HPDE6-E6E7 (cell line): ENCODE measurements at regions not wholly inside any gene's neighbourhood (a gene's known extent, or its start where the extent isn't known, plus 50 kb on each side); places are given as distances from the start of the nearest gene placed in this dataset.
"Not testable (repeated sequence)": the region's sequence is repeated elsewhere in the genome, so short reads cannot be mapped to it uniquely, and the experiment has no call there.

Experiments
- DNase-seq: peaks from one replicate; pipeline ENCODE4 v3.0.0; 2011; ENCODE audit warnings: missing footprints; ENCODE audit errors: extremely low spot score

DNA sequence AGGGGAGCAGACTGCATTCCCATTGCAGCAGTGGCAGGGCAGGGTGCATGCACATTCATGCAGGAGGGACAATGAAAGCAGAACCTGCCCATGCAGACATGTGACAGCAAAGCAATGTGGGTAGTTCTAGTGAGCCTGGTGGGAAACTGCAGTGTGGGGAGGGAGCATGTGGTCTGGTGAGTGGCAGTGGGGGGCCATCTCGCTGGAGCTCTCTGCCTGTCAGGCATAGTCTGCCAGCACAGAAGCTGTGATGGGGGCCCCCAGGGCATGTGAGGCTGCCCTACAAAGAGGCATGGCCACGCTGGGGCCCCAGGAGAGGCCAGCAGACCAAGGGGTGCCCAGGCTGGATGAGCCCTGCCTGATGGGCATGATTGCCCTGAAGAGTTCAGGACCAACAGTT is 579.7 kb downstream of the PTPRC start:
- DNase-seq = no peak

DNA sequence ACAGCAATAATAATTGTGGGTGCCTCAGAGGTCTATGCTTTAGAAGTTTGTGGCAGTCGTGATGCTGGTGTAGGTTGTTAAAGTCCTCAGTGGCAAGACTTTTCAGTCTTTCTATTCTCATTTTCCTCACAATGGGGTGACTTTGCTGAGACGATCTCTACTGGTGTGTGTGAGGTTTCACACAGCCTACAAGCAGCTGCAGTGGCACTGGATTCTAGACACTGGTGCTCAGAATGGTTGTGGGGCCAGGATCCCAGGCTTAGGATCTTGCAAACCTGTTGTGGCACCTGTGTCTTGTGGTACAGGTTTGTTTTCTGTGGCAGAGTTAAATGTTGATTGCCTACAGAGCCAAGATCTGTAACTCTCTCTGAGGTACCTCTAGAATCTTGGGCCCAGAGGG is 581.2 kb downstream of the PTPRC start:
- no peak for DNase-seq

- no peak for DNase-seq
Observed at GRCh38 chr1:199221371-199222150, 582.7 kb downstream of the PTPRC start.

GRCh38 chr1:199223936-199224335 is 585.1 kb downstream of the PTPRC start:
- no peak for DNase-seq

DNA sequence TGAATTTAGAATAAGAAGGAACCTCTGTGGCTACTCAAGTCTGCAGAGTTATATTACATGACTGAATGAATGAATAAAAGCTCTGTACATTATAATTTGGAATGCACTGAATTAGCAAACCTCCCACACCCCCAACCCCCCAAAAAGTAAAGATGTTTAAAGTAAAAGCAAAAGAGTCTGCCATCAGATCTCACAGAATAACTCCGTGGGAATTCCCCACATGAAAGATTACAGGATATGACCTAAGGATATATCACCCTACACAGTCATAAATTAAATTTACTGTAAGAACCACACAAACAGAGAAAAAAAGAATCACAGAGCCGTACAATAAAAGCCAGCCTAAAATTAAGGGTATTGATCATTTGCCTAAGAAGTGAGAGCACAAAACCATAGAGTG is 587.3 kb downstream of the PTPRC start:
- DNase-seq = peak; percentile 7

- no peak for DNase-seq
Observed at GRCh38 chr1:199242147-199242546, 603.3 kb downstream of the PTPRC start.

GRCh38 chr1:199242601-199243000 is 603.8 kb downstream of the PTPRC start:
- DNase-seq = no peak

DNA sequence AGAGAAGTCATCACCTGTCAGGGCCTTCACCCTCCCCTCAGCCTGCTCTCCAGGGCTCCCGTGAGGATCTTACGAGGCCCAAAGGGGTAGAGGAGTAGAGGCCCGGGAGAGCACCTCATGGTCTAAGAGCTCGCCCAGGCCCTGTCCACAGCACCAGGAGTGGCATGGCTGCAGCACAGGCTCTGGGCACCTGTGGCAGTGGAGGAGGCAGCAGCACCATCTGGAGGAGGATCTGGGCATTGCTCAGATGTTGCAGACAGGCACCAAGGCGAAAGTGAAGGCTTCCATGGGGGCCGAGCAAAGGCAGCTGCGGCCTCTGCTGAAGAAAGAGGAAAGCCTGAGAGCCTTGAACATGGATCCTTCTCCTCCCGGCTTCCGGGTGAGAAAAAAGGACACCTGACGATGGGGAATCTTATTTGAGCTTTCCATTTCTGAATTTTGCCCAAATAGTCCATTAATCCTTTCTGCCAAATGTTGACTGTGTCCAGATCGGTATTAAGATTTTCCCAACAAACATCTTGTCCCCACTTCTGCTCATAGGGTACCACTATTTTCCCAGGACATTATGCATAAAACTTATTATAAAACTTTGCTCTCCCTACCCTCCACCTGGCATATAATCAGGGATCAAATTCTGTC is 604.7 kb downstream of the PTPRC start:
- peak; percentile 33 for DNase-seq

- no peak for DNase-seq
Observed at GRCh38 chr1:199245946-199246345, 607.1 kb downstream of the PTPRC start.

- no peak for DNase-seq
Observed at GRCh38 chr1:199246716-199247115, 607.9 kb downstream of the PTPRC start.

DNA sequence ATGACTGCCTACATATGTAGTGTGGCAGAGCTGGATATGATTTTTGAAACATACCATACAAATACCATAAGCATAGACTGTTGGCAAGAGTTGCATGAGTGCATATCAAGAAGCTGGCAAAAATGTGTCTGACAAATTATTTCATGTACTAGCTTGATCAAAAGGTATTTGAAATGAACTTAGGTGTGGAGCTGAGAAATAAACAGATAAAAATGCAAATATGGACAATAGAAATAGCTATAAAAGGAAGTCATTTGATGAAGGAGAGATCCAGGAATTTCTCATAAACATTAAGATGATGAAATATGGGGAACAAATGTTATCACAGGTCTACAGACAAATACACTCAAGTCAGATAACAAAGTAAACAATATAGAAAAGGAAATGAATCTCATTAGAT is 609.1 kb downstream of the PTPRC start:
- DNase-seq = no peak

GRCh38 chr1:199254040-199254439 is 615.2 kb downstream of the PTPRC start:
- DNase-seq = not testable (repeated sequence)

GRCh38 chr1:199261328-199261727 is 622.5 kb downstream of the PTPRC start:
- no peak for DNase-seq

GRCh38 chr1:199264283-199264682 is 625.4 kb downstream of the PTPRC start:
- no peak for DNase-seq

DNA sequence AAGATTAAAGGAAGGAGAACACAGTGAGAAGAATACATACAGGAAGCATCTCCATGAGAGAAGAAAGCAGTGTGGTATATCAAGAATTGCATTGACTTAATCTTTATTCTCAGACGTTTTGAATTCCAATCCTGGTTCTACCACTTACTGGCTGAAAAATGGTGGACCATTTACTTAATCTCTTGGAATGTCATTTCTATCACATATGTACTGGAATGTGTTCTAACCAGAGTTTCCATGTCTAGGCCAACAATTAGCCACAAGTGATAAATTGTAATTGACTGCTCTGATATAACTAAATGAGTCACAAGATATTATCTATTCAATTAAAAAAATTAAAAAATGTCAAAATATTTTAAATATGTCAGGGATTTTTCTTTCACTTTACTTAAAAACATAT is 626.1 kb downstream of the PTPRC start:
- no peak for DNase-seq

DNA sequence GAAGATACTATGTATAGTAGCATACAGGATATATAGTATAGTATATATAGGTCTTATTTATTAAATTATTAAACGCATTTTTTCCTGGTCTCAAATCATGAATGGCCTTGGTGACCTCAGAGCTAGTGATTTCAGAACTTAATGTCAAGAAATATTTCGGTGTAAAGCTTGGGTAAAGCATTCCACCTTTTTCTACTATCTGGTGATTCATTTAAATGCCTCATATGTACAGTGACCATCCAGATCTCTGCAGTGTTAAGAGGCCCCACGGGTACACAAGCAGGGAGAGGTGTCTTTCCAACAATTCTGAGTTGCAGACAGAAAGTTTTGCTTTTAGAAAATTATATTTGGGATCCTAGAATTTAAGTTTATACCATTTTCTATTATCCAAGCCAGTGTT is 626.5 kb downstream of the PTPRC start:
- no peak for DNase-seq

DNA sequence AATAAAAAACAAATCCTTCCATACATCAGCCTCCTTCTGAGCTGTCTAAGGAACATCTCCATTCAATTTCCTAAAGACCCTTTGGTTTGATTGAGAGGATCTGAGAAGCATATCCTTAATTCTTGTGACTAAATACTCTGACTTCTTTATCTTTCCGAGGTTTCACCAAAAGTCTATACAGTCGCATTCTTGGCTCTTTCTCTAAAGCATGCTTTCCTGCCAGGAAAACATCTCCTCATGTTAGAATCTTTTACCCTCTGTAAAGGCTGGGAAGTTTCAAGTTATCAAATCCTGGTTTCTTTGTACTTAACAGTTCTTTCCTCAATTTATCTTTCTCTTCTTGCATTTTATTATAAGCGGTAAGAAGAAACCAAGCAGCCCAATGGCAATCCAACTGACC is 630.4 kb downstream of the PTPRC start:
- no peak for DNase-seq

DNA sequence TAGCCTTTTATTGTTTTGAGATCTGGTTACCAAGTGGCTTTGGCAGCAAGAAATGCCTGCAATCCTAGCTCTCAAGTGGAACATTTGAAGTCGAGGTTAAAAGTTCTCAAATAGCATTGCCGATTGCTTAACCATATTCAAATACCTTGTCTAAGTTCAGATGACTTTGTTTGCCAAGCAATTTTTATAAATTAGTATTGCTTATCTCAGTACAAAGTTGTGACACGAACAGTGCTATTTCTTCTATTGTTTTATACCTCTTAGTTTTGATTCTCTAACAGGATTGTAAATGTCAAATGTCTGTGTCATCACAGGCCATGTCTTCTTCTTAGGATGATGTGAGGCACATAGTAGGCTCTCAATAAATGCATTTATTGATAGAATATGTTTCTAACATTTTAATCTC is 633.3 kb downstream of the PTPRC start:
- no peak for DNase-seq

DNA sequence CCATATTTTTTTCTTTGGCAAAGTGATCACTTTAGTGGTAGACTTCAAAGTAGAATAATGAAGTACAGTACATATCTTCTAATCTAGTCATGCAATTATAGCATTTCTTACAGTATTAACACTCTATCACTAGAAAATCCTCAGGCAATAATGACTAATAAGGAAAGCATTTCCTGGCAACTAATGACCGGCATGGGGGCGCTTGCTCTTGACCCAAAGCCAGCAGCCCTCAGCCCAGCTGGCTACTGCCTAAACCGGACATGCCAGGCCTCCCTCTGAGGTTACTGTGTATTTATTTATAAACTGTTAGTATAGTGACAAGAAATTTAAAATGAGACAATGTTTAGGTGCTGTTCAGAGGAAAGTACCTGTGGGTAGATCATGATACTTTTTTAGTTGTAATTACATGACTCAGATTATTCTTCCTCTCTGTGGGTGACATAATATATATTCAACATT is 633.8 kb downstream of the PTPRC start:
- peak; percentile 65 for DNase-seq

GRCh38 chr1:199273837-199274379 is 635.1 kb downstream of the PTPRC start:
- no peak for DNase-seq

- no peak for DNase-seq
Observed at GRCh38 chr1:199279067-199279466, 640.2 kb downstream of the PTPRC start.

- no peak for DNase-seq
Observed at GRCh38 chr1:199279872-199280645, 641.2 kb downstream of the PTPRC start.
